ENCODE measurements at regions not wholly inside any gene's neighbourhood (a gene's known extent, or its start where the extent isn't known, plus 50 kb on each side); places are given as distances from the start of the nearest gene placed in this dataset.

DNA sequence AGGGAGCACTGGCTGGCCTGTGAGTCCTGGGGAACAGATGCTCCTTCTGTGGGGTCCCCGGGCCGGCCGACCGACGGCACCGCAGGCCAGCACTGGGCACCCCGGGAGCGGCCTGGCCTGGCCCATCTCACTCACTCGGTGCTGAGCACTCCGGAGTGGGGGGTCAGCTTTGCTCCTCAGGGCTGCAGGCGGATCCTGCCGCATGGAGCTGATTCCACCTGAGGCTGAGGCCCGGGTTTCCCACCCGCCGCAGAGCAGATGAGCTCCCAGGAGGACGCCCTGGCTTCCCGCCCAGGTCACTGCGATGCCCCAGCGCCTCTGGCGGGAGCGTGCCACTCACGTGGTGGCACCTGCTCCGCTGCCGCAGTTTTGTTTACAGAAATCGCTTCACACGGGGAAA lies 418.6 kb downstream of the GALR1 start:
- TF ChIP-seq CTCF (IDR thresholded peaks at IDR 0.05; ENCODE audit: low read depth, low read length) (no peak), EZH2phosphoT487 (IDR thresholded peaks at IDR 0.05; ENCODE audit: low read depth) (no peak)
